VCaP (cell line): ENCODE measurements at regions not wholly inside any gene's neighbourhood (a gene's known extent, or its start where the extent isn't known, plus 50 kb on each side); places are given as distances from the start of the nearest gene placed in this dataset.

Source experiments
- H3K27ac ChIP-seq: fragments of 450-650 bp; 2 replicates; pipeline ENCODE4 v1.5.1; 2017
- CTCF ChIP-seq: fragments of 450-650 bp; conservative IDR thresholded peaks from 2 replicates; pipeline ENCODE4 v1.5.1; 2017; ENCODE audit warnings: mild to moderate bottlenecking, moderate library complexity

GRCh38 chr3:5725801-5726200 lies 538.3 kb downstream of the EDEM1 start:
- no peak overlapping the region for H3K27ac ChIP-seq
- no peak for TF ChIP-seq CTCF

GRCh38 chr3:5726621-5727020 lies 539.1 kb downstream of the EDEM1 start:
- no peak for TF ChIP-seq CTCF
- no peak overlapping the region for H3K27ac ChIP-seq

GRCh38 chr3:5727743-5728484 lies 540.4 kb downstream of the EDEM1 start:
- H3K27ac ChIP-seq: no peak overlapping the region
- TF ChIP-seq CTCF: no peak

GRCh38 chr3:5729852-5730251 lies 542.3 kb downstream of the EDEM1 start:
- no peak overlapping the region for H3K27ac ChIP-seq
- no peak for TF ChIP-seq CTCF

- TF ChIP-seq CTCF: no peak; the same call in 1 of the 2 replicates
- H3K27ac ChIP-seq: no peak overlapping the region
Measured at GRCh38 chr3:5731100-5731499, 543.6 kb downstream of the EDEM1 start.

GRCh38 chr3:5732081-5732480 lies 544.6 kb downstream of the EDEM1 start:
- TF ChIP-seq CTCF: no peak
- no peak overlapping the region for H3K27ac ChIP-seq

GRCh38 chr3:5733995-5734394 lies 546.5 kb downstream of the EDEM1 start:
- TF ChIP-seq CTCF: no peak

More at GRCh38 chr3:5733995-5734394, 546.5 kb downstream of the EDEM1 start:
- no peak overlapping the region for H3K27ac ChIP-seq
